SJSA1 (cell line): ENCODE measurements at regions not wholly inside any gene's neighbourhood (a gene's known extent, or its start where the extent isn't known, plus 50 kb on each side); places are given as distances from the start of the nearest gene placed in this dataset.

ENCODE experiments used
- DNase-seq, 2 experiments: peaks; one replicate each; pipeline ENCODE4 v3.0.0-alpha.2; 2015 to 2020; ENCODE audit warnings: low spot score in 2 of 2, low read depth in 1 of 2
- H3K27ac ChIP-seq: fragments of 250-450 bp; sonication (Bioruptor Pico); 2 replicates; pipeline ENCODE4 v1.5.1; 2020; ENCODE audit warnings: mild to moderate bottlenecking, moderate library complexity
- H3K27me3 ChIP-seq: fragments of 250-450 bp; sonication (Bioruptor Pico); replicated peaks from 2 replicates; pipeline ENCODE4 v1.5.1; 2020; ENCODE audit warnings: mild to moderate bottlenecking, moderate library complexity
- H3K36me3 ChIP-seq: fragments of 250-450 bp; sonication (Bioruptor Pico); 2 replicates; pipeline ENCODE4 v1.5.1; 2020; ENCODE audit warnings: mild to moderate bottlenecking
- H3K4me1 ChIP-seq: fragments of 250-450 bp; sonication (Bioruptor Pico); replicated peaks from 2 replicates; pipeline ENCODE4 v1.6.1; 2021; ENCODE audit warnings: mild to moderate bottlenecking
- H3K4me3 ChIP-seq: fragments of 250-450 bp; sonication (Bioruptor Pico); 2 replicates; pipeline ENCODE4 v1.5.1; 2020; ENCODE audit warnings: mild to moderate bottlenecking
- H3K9me3 ChIP-seq: fragments of 250-450 bp; sonication (Bioruptor Pico); replicated peaks from 2 replicates; pipeline ENCODE4 v1.5.1; 2020; ENCODE audit warnings: mild to moderate bottlenecking

- Histone ChIP-seq H3K9me3 (no peaks in the 10 kb centered on the region), H3K4me3 (no peak overlapping the region), H3K36me3 (no peaks in the 10 kb centered on the region), H3K27me3 (no peaks in the 10 kb centered on the region), H3K4me1 (peaks cover 24% of the 10 kb centered on the region), H3K27ac (peak overlapping the region; percentile 45; the same call in 1 of the 2 replicates)
- DNase-seq: peak in 1 of 2 experiments; percentile 4
Measured at GRCh38 chr1:99456536-99456935, 189.4 kb upstream of the PALMD start.

- Histone ChIP-seq H3K4me1 (peaks cover 24% of the 10 kb centered on the region), H3K4me3 (no peak overlapping the region), H3K27ac (peak overlapping the region; percentile 45), H3K9me3 (no peaks in the 10 kb centered on the region), H3K36me3 (no peaks in the 10 kb centered on the region), H3K27me3 (no peaks in the 10 kb centered on the region)
- peak; percentile 54 to 74 for DNase-seq
Measured at GRCh38 chr1:99457381-99458165, 188.3 kb upstream of the PALMD start.

- H3K4me3 ChIP-seq: no peak overlapping the region
- no peaks in the 10 kb centered on the region for H3K27me3 ChIP-seq
- no peaks in the 10 kb centered on the region for H3K9me3 ChIP-seq
- no peaks in the 10 kb centered on the region for H3K36me3 ChIP-seq
- peaks cover 32% of the 10 kb centered on the region for H3K4me1 ChIP-seq
- DNase-seq: no peak
- H3K27ac ChIP-seq: no peak overlapping the region
Measured at GRCh38 chr1:99461499-99461898, 184.4 kb upstream of the PALMD start.

GRCh38 chr1:99464738-99465137, 181.2 kb upstream of the PALMD start:
- Histone ChIP-seq H3K27me3 (no peaks in the 10 kb centered on the region), H3K9me3 (no peaks in the 10 kb centered on the region), H3K36me3 (no peaks in the 10 kb centered on the region), H3K27ac (no peak overlapping the region), H3K4me1 (peaks cover 10% of the 10 kb centered on the region), H3K4me3 (no peak overlapping the region)
- DNase-seq: no peak

GRCh38 chr1:99465176-99465900, 180.6 kb upstream of the PALMD start:
- peak in 1 of 2 experiments; percentile 35 for DNase-seq
- Histone ChIP-seq H3K4me3 (no peak overlapping the region), H3K27me3 (no peaks in the 10 kb centered on the region), H3K27ac (0 out of 2 replicates have a peak overlapping the region, but pooled peaks have one; percentile 1), H3K36me3 (no peaks in the 10 kb centered on the region), H3K9me3 (no peaks in the 10 kb centered on the region), H3K4me1 (peaks cover 10% of the 10 kb centered on the region)

GRCh38 chr1:99467645-99468044, 178.3 kb upstream of the PALMD start:
- H3K4me1 ChIP-seq: peaks cover 10% of the 10 kb centered on the region
- H3K36me3 ChIP-seq: no peaks in the 10 kb centered on the region
- DNase-seq: no peak
- no peak overlapping the region for H3K4me3 ChIP-seq
- H3K27me3 ChIP-seq: no peaks in the 10 kb centered on the region
- H3K27ac ChIP-seq: no peak overlapping the region
- H3K9me3 ChIP-seq: no peaks in the 10 kb centered on the region

GRCh38 chr1:99469550-99469971, 176.4 kb upstream of the PALMD start:
- no peak for DNase-seq
- no peak overlapping the region for H3K4me3 ChIP-seq
- no peaks in the 10 kb centered on the region for H3K36me3 ChIP-seq
- no peak overlapping the region for H3K27ac ChIP-seq
- H3K27me3 ChIP-seq: no peaks in the 10 kb centered on the region
- H3K4me1 ChIP-seq: peaks cover 10% of the 10 kb centered on the region
- no peaks in the 10 kb centered on the region for H3K9me3 ChIP-seq

GRCh38 chr1:99472893-99473292, 173.0 kb upstream of the PALMD start:
- Histone ChIP-seq H3K27ac (no peak overlapping the region), H3K36me3 (no peaks in the 10 kb centered on the region), H3K9me3 (no peaks in the 10 kb centered on the region), H3K27me3 (no peaks in the 10 kb centered on the region), H3K4me1 (no peaks in the 10 kb centered on the region), H3K4me3 (no peak overlapping the region)
- DNase-seq: no peak

DNA sequence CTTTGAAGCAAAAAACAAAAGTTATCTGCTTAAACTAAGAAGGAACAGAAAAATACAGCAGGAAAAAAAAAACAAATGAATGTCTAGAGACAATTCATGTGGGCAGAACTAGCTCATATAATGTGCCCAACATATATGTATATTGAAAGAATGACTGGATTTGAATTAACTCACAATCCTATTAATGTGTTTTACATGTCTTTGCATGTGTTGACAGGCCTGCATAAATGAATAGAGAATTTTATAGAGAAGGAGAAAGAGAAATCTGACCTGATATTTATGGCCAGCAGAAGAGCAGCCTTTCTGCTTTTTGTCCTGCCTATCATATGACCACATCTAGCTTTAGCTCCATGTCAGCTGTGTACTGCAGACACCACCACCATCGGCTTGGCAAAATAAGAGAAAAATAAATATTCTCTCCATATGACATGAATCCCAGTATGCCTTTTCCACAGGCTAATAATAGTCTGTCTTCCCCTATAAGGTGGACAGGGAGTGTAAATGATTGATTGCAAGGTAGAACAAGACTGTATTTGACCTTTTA, 171.5 kb upstream of the PALMD start:
- Histone ChIP-seq H3K36me3 (no peaks in the 10 kb centered on the region), H3K27me3 (no peaks in the 10 kb centered on the region), H3K27ac (no peak overlapping the region), H3K4me3 (no peak overlapping the region), H3K9me3 (no peaks in the 10 kb centered on the region), H3K4me1 (no peaks in the 10 kb centered on the region)
- DNase-seq: no peak

DNA sequence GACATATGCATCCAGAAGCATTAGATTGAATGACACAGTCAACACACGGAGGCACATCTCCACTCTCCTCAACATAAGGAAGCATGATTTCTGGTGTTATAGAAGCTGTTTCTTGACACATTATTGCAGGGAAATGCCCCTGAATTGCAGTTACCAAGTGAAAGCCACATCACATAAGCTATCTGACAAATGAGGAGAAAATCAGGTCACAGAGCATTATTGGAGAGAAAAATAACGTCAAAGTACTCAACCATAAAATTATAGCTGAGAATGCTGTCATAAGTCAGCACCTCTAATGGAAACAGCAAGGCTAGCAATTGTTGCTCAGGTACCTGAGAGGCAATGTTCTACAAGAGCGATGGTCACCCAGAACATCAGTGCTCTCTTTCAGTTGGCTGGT, 169.9 kb upstream of the PALMD start:
- Histone ChIP-seq H3K4me3 (no peak overlapping the region), H3K4me1 (no peaks in the 10 kb centered on the region), H3K27me3 (no peaks in the 10 kb centered on the region), H3K9me3 (no peaks in the 10 kb centered on the region), H3K36me3 (no peaks in the 10 kb centered on the region), H3K27ac (no peak overlapping the region)
- DNase-seq: no peak

- Histone ChIP-seq H3K36me3 (no peaks in the 10 kb centered on the region), H3K27ac (no peak overlapping the region), H3K4me3 (no peak overlapping the region), H3K4me1 (no peaks in the 10 kb centered on the region), H3K27me3 (no peaks in the 10 kb centered on the region), H3K9me3 (no peaks in the 10 kb centered on the region)
- DNase-seq: peak; percentile 47 to 50
Measured at GRCh38 chr1:99481391-99481996, 164.4 kb upstream of the PALMD start.

DNA sequence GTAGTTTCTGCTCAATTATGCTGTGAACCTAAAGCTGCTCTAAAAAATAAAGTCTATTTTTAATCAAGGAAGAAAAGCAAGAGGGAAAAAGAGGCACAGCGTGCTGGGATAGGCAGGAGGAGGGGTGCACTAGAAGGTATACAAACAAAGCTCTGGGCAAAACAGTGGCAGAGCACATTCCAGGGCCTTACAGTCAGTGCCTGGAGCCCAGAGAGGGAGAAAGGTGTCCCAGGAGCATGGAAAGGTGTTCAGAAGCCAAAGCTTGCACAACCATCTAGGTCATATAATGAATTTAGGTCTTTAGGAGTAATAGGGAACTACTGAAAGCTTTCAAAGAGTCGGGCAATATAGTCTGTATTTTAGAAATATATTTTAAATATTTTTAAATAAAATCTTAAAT, 163.6 kb upstream of the PALMD start:
- H3K4me1 ChIP-seq: no peaks in the 10 kb centered on the region
- no peak overlapping the region for H3K4me3 ChIP-seq
- H3K9me3 ChIP-seq: no peaks in the 10 kb centered on the region
- no peak for DNase-seq
- no peaks in the 10 kb centered on the region for H3K36me3 ChIP-seq
- no peak overlapping the region for H3K27ac ChIP-seq
- no peaks in the 10 kb centered on the region for H3K27me3 ChIP-seq

DNA sequence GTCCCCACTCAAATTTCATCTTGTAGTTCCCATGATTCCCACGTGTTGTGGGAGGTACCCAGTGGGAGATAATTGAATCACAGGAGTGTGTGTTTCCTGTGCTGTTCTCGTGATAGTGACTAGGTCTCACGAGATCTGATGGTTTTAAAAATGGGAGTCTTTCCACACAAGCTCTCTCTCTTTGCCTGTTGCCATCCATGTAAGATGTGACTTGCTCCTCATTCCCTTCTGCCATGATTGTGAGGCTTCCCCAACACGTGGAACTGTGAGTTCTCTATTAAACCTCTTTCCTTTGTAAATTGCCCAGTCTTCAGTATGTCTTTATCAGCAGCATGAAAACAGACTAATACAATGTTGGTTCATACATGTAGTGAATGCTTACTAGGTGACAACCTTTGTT, 163.2 kb upstream of the PALMD start:
- no peaks in the 10 kb centered on the region for H3K4me1 ChIP-seq
- H3K4me3 ChIP-seq: no peak overlapping the region

DNA sequence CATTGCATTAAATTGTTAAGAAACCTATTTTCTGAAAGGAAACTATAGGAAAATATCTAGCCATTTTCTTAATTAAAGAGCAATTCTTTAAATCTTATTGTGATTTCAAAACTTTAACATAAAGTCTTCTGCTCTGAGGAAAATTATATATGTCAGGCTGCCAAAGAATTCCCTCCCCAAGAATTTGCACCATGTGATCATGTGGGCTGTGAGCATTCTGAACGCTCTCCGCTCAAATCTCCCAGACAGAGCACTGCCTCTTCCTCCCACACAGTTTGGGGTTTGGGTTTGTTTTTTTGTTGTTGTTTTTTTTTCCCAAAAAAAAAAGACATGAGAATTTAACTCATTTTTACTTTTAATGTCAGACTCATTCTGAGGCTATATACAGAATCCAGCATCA, 155.9 kb upstream of the PALMD start:
- Histone ChIP-seq H3K9me3 (no peaks in the 10 kb centered on the region), H3K4me1 (no peaks in the 10 kb centered on the region), H3K36me3 (no peaks in the 10 kb centered on the region), H3K27me3 (no peaks in the 10 kb centered on the region; the same call in 1 of the 2 replicates), H3K27ac (no peak overlapping the region), H3K4me3 (no peak overlapping the region)
- DNase-seq: no peak

More for the DNA sequence above, 163.2 kb upstream of the PALMD start:
- H3K9me3 ChIP-seq: no peaks in the 10 kb centered on the region
- H3K36me3 ChIP-seq: no peaks in the 10 kb centered on the region
- DNase-seq: no peak
- no peak overlapping the region for H3K27ac ChIP-seq
- H3K27me3 ChIP-seq: no peaks in the 10 kb centered on the region
